ENCODE measurements at regions not wholly inside any gene's neighbourhood (a gene's known extent, or its start where the extent isn't known, plus 50 kb on each side); places are given as distances from the start of the nearest gene placed in this dataset.

DNA sequence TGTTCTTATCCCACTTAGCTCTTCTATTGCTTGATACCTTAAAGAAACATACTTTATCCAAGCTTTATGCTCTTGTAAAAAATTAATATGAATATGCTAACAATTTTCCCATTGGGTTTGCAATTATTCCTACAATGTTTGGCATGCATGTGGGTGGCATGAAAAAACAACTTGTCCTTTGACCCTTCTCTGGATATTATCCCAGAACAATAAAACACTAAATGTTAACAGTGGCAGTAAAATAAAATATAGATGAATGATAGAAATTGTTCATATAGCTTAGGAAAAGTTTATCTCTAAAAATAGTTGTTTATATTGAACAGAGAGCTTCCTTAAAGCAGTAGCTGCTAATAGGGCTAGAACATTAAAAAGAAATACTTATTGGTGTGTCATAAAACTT is 860.5 kb upstream of the LRRC4C start (continued):
- TF ChIP-seq ZNF101 (CRISPR knock-in tag; IDR thresholded peaks at IDR 0.05; ENCODE audit: borderline replicate concordance, low read depth) (no peak), ZNF775 (CRISPR knock-in tag; IDR thresholded peaks at IDR 0.05; ENCODE audit: borderline replicate concordance) (no peak), RBM22 (optimal IDR thresholded peaks at IDR 0.05; ENCODE audit: low read length) (no peak), NCOA2 (CRISPR knock-in tag; IDR thresholded peaks at IDR 0.05) (no peak), SRSF4 (IDR thresholded peaks at IDR 0.05; ENCODE audit: low read depth, low read length, poor library complexity, severe bottlenecking) (no peak)
- TF ChIP-seq, protein P1, sequence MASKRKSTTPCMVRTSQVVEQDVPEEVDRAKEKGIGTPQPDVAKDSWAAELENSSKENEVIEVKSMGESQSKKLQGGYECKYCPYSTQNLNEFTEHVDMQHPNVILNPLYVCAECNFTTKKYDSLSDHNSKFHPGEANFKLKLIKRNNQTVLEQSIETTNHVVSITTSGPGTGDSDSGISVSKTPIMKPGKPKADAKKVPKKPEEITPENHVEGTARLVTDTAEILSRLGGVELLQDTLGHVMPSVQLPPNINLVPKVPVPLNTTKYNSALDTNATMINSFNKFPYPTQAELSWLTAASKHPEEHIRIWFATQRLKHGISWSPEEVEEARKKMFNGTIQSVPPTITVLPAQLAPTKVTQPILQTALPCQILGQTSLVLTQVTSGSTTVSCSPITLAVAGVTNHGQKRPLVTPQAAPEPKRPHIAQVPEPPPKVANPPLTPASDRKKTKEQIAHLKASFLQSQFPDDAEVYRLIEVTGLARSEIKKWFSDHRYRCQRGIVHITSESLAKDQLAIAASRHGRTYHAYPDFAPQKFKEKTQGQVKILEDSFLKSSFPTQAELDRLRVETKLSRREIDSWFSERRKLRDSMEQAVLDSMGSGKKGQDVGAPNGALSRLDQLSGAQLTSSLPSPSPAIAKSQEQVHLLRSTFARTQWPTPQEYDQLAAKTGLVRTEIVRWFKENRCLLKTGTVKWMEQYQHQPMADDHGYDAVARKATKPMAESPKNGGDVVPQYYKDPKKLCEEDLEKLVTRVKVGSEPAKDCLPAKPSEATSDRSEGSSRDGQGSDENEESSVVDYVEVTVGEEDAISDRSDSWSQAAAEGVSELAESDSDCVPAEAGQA (IDR thresholded peaks at IDR 0.05; ENCODE audit: low read depth) = no peak
- TF ChIP-seq, protein P1 (CRISPR knock-in tag; IDR thresholded peaks at IDR 0.05; ENCODE audit: borderline replicate concordance) = no peak
- TF ChIP-seq, protein P2, sequence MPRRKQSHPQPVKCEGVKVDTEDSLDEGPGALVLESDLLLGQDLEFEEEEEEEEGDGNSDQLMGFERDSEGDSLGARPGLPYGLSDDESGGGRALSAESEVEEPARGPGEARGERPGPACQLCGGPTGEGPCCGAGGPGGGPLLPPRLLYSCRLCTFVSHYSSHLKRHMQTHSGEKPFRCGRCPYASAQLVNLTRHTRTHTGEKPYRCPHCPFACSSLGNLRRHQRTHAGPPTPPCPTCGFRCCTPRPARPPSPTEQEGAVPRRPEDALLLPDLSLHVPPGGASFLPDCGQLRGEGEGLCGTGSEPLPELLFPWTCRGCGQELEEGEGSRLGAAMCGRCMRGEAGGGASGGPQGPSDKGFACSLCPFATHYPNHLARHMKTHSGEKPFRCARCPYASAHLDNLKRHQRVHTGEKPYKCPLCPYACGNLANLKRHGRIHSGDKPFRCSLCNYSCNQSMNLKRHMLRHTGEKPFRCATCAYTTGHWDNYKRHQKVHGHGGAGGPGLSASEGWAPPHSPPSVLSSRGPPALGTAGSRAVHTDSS (CRISPR knock-in tag; conservative IDR thresholded peaks at IDR 0.05) = no peak
